HUES64 (cell line): ENCODE measurements at regions not wholly inside any gene's neighbourhood (a gene's known extent, or its start where the extent isn't known, plus 50 kb on each side); places are given as distances from the start of the nearest gene placed in this dataset.

Source experiments
- H3K27ac ChIP-seq: 2 replicates; pipeline ENCODE4 v1.7.0; 2013; ENCODE audit warnings: low read depth, low read length, inconsistent platforms
- H3K27me3 ChIP-seq: 2 replicates; pipeline ENCODE4 v1.6.1; 2013; ENCODE audit warnings: mild to moderate bottlenecking, low read length; ENCODE audit not compliant: insufficient read depth
- H3K36me3 ChIP-seq: 2 replicates; pipeline ENCODE4 v1.6.1; 2013; ENCODE audit warnings: mild to moderate bottlenecking, low read length; ENCODE audit not compliant: insufficient read depth
- H3K4me1 ChIP-seq: 2 replicates; pipeline ENCODE4 v1.6.1; 2013; ENCODE audit warnings: mild to moderate bottlenecking, low read length, moderate library complexity; ENCODE audit not compliant: insufficient read depth
- H3K4me3 ChIP-seq: 2 replicates; pipeline ENCODE4 v1.5.1; 2013; ENCODE audit warnings: mild to moderate bottlenecking, low read length, moderate library complexity
- H3K9ac ChIP-seq: 2 replicates; pipeline ENCODE4 v1.6.1; 2013; ENCODE audit warnings: mild to moderate bottlenecking, low read depth, low read length
- H3K9me3 ChIP-seq: 2 replicates; pipeline ENCODE4 v1.6.1; 2013; ENCODE audit warnings: low read depth, low read length; ENCODE audit not compliant: insufficient read depth
- WGBS: fragments of 150-250, 120-280 bp; methylation state at CpG from one replicate; pipeline ENCODE4 v1.1.7; 2013; ENCODE audit warnings: missing lambda C conversion rate; 5-methylcytosine and 5-hydroxymethylcytosine counted together

DNA sequence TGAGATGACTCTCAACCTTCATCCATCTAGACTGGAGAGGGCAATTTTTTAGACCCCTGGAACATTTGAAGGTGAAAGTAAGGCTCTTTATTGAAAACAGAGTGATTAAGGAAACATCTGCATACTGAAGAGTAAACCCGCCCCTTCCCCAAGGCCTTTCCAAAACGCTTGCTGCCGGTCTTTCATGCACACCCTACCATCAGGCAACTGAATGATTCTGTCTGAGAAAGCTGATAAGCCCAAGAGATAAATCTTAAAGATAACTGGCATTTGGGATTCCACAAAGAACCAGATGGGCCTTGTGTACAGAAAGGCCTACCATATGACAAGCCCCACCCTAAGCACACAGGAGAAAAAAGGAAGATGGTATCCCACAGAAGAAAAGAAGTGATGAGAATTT lies 54.4 kb upstream of the PIK3R1 start:
- H3K36me3 ChIP-seq, result no peaks in the 10 kb centered on the region
- no peak overlapping the region for H3K4me3 ChIP-seq
- H3K27ac ChIP-seq, result no peak overlapping the region
- 76% methylated on average over 3 of the region's 3 CpGs for WGBS
- H3K9me3 ChIP-seq, result no peaks in the 10 kb centered on the region
- H3K4me1 ChIP-seq, result no peaks in the 10 kb centered on the region
- H3K9ac ChIP-seq, result no peak overlapping the region
- H3K27me3 ChIP-seq, result no peaks in the 10 kb centered on the region

DNA sequence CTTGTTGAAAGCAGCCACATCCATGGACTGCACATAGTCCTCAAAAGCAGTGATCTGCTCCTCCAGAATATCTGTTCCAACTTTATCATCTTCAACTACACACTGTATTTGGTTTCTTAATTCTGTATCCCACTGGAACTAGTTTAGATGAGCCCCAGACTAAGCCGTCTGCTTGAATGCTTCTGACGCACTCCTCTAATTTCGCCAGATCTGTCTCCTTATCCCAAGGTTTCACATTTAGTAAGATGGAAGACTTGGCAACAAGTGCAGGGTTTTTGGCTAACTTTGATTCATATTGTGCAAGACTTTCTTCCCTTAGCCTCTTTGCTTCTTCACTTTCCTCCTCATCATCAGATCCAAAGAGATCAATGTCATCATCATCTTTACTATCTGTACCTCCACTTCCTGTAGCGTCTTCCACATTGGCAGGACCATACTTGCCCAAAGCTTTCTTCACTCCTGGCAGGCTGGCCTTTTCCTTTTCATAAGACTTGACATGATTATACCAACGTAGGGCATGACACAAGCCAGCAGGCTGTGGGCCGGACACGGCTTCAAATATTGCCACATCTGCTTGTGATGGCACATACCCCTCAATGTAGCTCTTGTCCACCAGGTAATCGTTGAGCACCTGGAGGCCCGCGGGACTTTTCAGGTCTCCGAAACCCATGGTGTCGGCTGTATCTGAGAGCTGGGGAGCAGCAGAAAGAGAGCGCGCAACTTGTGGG lies 56.2 kb upstream of the PIK3R1 start:
- Histone ChIP-seq H3K9ac (no peak overlapping the region), H3K27me3 (no peaks in the 10 kb centered on the region), H3K4me3 (no peak overlapping the region), H3K9me3 (no peaks in the 10 kb centered on the region), H3K4me1 (peaks cover under 1% of the 10 kb centered on the region; the same call in 1 of the 2 replicates), H3K36me3 (no peaks in the 10 kb centered on the region), H3K27ac (no peak overlapping the region)
- 96% methylated on average over 14 of the region's 14 CpGs for WGBS

DNA sequence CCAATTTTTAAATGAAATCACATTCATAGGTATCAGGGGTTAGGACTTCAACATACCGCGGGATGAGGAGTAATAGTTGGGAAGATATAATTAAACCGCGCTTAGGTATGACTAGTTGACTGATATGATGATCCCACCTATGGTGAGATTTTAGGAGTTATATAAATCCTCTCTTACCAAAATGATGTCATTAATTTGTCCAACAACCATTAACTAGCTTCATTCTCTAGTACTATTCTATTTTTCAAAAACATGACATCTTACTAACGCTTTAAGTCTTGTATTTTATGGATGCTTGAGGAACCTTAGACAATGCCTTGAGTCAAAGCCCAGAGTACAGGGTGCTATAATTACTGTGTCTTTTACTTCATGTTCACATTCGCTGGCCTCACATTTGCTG lies 59.6 kb upstream of the PIK3R1 start:
- Histone ChIP-seq H3K9me3 (no peaks in the 10 kb centered on the region), H3K36me3 (no peaks in the 10 kb centered on the region), H3K4me1 (peaks cover 7% of the 10 kb centered on the region), H3K27me3 (no peaks in the 10 kb centered on the region), H3K4me3 (no peak overlapping the region), H3K9ac (no peak overlapping the region), H3K27ac (no peak overlapping the region)
- WGBS, result 89% methylated on average over 6 of the region's 6 CpGs

DNA sequence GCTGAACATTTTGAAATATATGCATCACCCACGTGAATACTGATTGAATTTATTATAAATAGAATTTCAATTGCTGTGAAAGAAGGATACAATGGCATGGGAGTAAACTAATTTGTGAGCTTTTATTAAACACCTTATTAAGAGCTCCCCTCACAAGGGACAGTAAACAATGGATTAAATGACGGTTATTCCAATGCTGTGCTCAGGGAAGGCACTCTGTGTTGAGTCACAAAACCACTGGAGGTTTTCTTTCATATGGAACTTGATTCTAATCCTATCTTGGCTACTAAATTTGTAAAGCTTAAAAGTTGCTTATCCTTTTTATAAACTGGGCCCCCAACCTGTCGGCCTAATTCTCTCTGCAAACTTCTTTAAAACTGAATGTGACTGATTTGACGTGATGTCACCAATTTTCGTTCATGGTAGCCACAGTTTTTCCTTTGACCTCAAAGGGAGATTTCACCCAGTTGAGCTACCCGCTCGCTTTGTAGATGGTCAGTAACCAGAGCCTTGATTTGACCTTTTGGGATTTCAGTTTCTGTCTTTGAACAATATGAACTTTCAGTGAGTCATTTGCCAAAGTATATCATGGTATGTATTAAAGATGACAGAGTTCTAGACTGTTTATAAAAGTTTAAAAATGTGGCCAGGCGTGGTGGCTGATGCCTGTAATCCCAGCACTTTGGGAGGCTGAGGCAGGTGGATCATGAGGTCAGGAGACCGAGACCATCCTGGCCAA lies 61.3 kb upstream of the PIK3R1 start:
- peaks cover 7% of the 10 kb centered on the region for H3K4me1 ChIP-seq
- H3K27me3 ChIP-seq, result no peaks in the 10 kb centered on the region
- H3K27ac ChIP-seq, result no peak overlapping the region
- H3K36me3 ChIP-seq, result no peaks in the 10 kb centered on the region
- H3K9ac ChIP-seq, result no peak overlapping the region
- WGBS, result 78% methylated on average over 8 of the region's 9 CpGs
- H3K4me3 ChIP-seq, result no peak overlapping the region
- no peaks in the 10 kb centered on the region for H3K9me3 ChIP-seq

DNA sequence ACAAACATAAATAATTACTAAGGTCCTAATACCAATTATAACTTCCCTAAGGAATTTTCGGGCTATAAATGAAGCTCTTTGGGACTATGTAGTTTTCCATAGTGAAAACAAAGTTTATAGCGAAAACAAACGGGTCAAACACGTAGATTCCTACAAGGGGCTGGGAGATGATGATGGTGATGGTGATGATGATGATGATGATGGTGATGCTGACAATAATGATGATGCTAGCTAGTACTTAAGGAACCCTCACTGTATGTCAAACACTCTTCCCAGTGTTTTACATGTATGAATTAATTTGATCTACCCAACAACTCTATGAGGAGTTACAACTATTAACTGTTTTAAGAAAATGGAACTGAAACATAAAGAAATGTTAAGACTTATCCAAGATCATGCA lies 63.7 kb upstream of the PIK3R1 start:
- Histone ChIP-seq H3K9me3 (no peaks in the 10 kb centered on the region), H3K36me3 (no peaks in the 10 kb centered on the region), H3K4me3 (no peak overlapping the region), H3K27me3 (no peaks in the 10 kb centered on the region), H3K27ac (no peak overlapping the region), H3K4me1 (peaks cover 7% of the 10 kb centered on the region), H3K9ac (no peak overlapping the region)
- 87% methylated on average over 4 of the region's 4 CpGs for WGBS

DNA sequence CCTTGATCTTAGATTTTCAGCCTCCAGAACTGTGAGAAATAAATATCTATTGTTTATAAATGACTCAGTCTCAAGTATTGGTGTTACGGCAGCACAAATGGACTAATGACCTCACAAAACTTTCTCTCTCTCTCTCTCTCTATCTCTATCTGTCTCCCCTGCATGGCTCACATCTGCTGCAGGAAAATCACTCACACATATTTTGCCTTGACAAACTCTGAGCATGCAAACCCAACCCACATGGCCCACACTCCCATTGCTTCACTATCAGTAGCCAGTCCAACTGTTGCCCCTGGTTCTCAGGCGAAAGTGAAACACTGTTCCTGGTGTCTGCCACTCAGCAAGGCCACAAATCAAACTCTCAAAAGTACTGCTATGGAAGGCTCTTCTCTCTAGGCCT lies 66.4 kb upstream of the PIK3R1 start:
- Histone ChIP-seq H3K27ac (no peak overlapping the region), H3K27me3 (no peaks in the 10 kb centered on the region), H3K4me1 (peaks cover 4% of the 10 kb centered on the region), H3K4me3 (no peak overlapping the region), H3K9me3 (no peaks in the 10 kb centered on the region), H3K9ac (no peak overlapping the region), H3K36me3 (no peaks in the 10 kb centered on the region)
- 90% methylated on average over 2 of the region's 2 CpGs for WGBS

DNA sequence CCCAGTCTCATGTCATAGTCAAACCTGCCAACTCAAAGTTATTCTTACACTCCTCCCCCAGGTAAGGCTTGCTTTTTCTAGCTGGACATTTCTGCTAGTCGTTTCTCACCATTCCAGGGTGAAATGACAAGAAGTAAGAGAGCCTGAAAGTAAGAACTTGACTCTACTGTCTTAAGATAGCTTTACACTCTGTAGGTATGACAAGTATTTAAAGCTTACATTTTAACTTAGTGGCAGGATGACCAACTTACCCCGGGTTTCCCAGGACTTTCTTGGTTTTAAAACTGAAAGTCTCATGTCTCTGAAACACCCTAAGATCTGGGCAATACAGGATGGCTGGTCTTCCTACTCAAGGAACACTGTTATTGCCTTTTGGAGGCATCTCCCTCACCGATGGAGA lies 67.5 kb upstream of the PIK3R1 start:
- Histone ChIP-seq H3K36me3 (no peaks in the 10 kb centered on the region), H3K9me3 (no peaks in the 10 kb centered on the region), H3K27me3 (no peaks in the 10 kb centered on the region), H3K9ac (no peak overlapping the region), H3K4me1 (no peaks in the 10 kb centered on the region), H3K27ac (no peak overlapping the region), H3K4me3 (no peak overlapping the region)
- WGBS, result 91% methylated on average over 3 of the region's 3 CpGs

DNA sequence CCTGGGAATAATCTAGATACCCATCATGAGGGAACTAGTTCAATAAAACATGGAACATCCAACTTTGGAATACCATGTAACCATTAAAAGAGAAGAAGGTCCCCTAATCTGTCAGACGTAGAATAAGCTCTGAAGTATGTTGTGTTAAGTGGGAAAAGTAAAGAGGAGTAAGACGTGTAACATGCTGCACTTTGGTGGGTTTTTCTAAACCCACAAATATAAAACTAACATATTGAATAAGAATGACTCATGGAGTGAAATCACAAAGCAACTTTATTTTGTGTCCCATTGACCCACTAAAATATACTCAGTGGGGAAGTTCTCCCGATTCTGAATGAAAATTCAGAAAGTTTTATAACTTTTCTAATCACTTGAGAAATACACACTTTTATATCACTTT lies 67.9 kb upstream of the PIK3R1 start:
- no peaks in the 10 kb centered on the region for H3K9me3 ChIP-seq
- H3K27ac ChIP-seq, result no peak overlapping the region
- H3K36me3 ChIP-seq, result no peaks in the 10 kb centered on the region
- no peaks in the 10 kb centered on the region for H3K27me3 ChIP-seq
- H3K4me3 ChIP-seq, result no peak overlapping the region
- no peak overlapping the region for H3K9ac ChIP-seq
- no peaks in the 10 kb centered on the region for H3K4me1 ChIP-seq
- 92% methylated on average over 3 of the region's 3 CpGs for WGBS

DNA sequence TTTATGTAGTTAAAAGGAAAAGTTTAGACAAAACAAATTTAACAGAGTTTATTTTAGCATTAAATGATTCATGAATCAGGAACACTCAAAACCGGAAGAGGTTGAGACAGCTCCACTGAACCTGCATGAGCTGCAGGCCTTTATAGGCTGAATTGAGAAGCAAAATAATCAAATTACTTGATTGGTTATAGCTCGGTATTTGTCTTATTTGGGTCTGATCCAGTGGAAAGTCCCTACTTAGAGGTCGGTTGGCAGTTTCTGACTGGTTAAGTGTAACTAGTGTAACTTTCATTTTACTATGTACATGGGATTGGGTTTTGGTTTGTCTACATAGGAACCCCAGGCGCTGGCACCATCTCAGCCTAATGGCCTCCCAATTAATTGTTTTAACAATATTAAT lies 74.1 kb upstream of the PIK3R1 start:
- Histone ChIP-seq H3K4me1 (no peaks in the 10 kb centered on the region), H3K9ac (no peak overlapping the region), H3K36me3 (no peaks in the 10 kb centered on the region), H3K9me3 (no peaks in the 10 kb centered on the region), H3K4me3 (no peak overlapping the region), H3K27ac (no peak overlapping the region), H3K27me3 (no peaks in the 10 kb centered on the region)
- WGBS, result 93% methylated on average over 3 of the region's 4 CpGs

DNA sequence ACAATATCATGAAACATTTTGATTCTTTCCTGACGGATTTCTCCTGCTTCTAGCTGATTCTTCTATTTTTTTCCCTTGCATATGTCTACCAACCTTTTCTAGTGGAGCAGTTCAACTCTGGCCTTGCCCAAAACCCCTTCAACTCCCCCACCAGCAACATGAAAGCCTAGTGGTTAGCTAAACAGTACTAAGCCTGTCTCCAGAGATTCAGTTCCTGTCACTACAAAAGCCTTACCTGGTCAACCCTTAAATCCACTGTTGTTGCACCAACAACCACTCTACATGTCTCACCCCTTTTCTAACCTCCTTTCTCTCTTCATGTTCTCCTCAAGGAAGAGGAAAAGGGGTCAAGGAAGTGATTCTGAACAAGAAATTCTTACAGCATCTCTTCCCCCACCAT lies 74.8 kb upstream of the PIK3R1 start:
- 91% methylated on average over 1 of the region's 1 CpG for WGBS
- Histone ChIP-seq H3K4me1 (no peaks in the 10 kb centered on the region), H3K27ac (no peak overlapping the region), H3K27me3 (no peaks in the 10 kb centered on the region), H3K9ac (no peak overlapping the region), H3K36me3 (no peaks in the 10 kb centered on the region), H3K9me3 (no peaks in the 10 kb centered on the region), H3K4me3 (no peak overlapping the region)

DNA sequence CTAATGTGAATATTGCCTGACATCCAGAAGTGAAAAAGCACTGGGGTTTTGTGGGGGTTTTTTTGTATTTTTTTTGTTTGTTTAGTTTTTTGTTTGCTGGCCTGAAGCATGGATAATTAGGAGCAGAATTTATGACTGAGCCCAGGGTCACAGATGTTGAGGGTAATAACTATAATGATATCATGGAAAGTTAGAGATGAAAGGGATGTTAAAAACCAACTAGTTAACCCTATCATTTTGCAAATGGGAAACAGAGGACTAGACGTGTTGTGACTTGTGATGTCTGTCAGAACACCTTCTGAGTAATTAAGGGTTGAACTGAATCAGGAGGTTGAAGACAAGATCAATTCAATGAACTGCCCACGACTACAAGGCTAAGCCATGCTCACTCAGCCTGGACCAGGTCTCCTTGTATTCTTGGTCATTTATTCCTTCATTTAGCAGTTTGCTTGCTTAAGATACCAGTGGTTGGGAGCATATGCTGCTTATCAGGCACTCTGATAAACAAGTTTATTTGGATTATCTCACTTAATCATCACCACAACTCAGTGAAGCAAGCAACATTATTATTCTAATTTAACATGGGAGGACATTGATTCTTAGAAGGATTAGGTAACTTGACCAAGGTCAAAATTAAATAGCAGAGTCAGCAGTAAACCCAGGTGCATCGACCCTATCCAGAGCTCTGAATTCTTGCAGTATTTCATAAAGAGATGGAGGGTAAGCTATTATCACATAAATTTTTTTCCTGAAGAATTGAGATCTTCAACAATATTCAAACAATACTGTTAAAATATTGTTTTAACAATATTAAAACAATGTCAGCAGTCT lies 75.7 kb upstream of the PIK3R1 start:
- Histone ChIP-seq H3K9ac (no peak overlapping the region), H3K36me3 (no peaks in the 10 kb centered on the region), H3K4me1 (no peaks in the 10 kb centered on the region), H3K27ac (no peak overlapping the region), H3K27me3 (no peaks in the 10 kb centered on the region), H3K4me3 (no peak overlapping the region), H3K9me3 (no peaks in the 10 kb centered on the region)
- 88% methylated on average over 3 of the region's 3 CpGs for WGBS
